MG63 (cell line): ENCODE measurements at regions not wholly inside any gene's neighbourhood (a gene's known extent, or its start where the extent isn't known, plus 50 kb on each side); places are given as distances from the start of the nearest gene placed in this dataset.

ENCODE experiments used
- DNase-seq: peaks from one replicate; pipeline ENCODE4 v3.0.0-alpha.2; 2020
- H3K27me3 ChIP-seq: fragments of 250-450 bp; sonication (Bioruptor Pico); 2 replicates; pipeline ENCODE4 v1.5.1; 2020; ENCODE audit warnings: mild to moderate bottlenecking, moderate library complexity
- H3K36me3 ChIP-seq: fragments of 250-450 bp; sonication (Bioruptor Pico); 2 replicates; pipeline ENCODE4 v1.5.1; 2020; ENCODE audit warnings: mild to moderate bottlenecking, moderate library complexity
- H3K4me3 ChIP-seq: fragments of 250-450 bp; sonication (Bioruptor Pico); 2 replicates; pipeline ENCODE4 v1.5.1; 2020; ENCODE audit warnings: mild to moderate bottlenecking, moderate library complexity
- H3K9me3 ChIP-seq: fragments of 250-450 bp; sonication (Bioruptor Pico); 2 replicates; pipeline ENCODE4 v1.5.1; 2020; ENCODE audit warnings: mild to moderate bottlenecking, moderate library complexity

GRCh38 chr1:59007820-59008598 lies 224.2 kb upstream of the JUN start:
- H3K9me3 ChIP-seq = no peaks in the 10 kb centered on the region
- no peaks in the 10 kb centered on the region for H3K27me3 ChIP-seq
- no peak for DNase-seq
- H3K4me3 ChIP-seq = no peak overlapping the region
- no peaks in the 10 kb centered on the region for H3K36me3 ChIP-seq

GRCh38 chr1:59008599-59009347 lies 224.9 kb upstream of the JUN start:
- no peaks in the 10 kb centered on the region for H3K36me3 ChIP-seq
- H3K27me3 ChIP-seq = no peaks in the 10 kb centered on the region
- no peaks in the 10 kb centered on the region for H3K9me3 ChIP-seq
- DNase-seq = peak; percentile 77
- no peak overlapping the region for H3K4me3 ChIP-seq

- no peak for DNase-seq
- H3K36me3 ChIP-seq = no peaks in the 10 kb centered on the region
- no peak overlapping the region for H3K4me3 ChIP-seq
- H3K27me3 ChIP-seq = no peaks in the 10 kb centered on the region
- no peaks in the 10 kb centered on the region for H3K9me3 ChIP-seq
These were observed 227.8 kb upstream of the JUN start for GRCh38 chr1:59011663-59012062.

GRCh38 chr1:59012378-59012777 lies 228.5 kb upstream of the JUN start:
- H3K27me3 ChIP-seq = no peaks in the 10 kb centered on the region
- DNase-seq = no peak
- H3K4me3 ChIP-seq = no peak overlapping the region
- no peaks in the 10 kb centered on the region for H3K9me3 ChIP-seq
- no peaks in the 10 kb centered on the region for H3K36me3 ChIP-seq

- Histone ChIP-seq H3K27me3 (no peaks in the 10 kb centered on the region), H3K4me3 (no peak overlapping the region), H3K9me3 (no peaks in the 10 kb centered on the region; the same call in 1 of the 2 replicates), H3K36me3 (no peaks in the 10 kb centered on the region)
- DNase-seq = peak; percentile 50
These were observed 229.6 kb upstream of the JUN start for GRCh38 chr1:59013276-59013927.

- H3K36me3 ChIP-seq = no peaks in the 10 kb centered on the region
- no peaks in the 10 kb centered on the region for H3K27me3 ChIP-seq
- H3K9me3 ChIP-seq = no peaks in the 10 kb centered on the region; the same call in 1 of the 2 replicates
- no peak for DNase-seq
- no peak overlapping the region for H3K4me3 ChIP-seq
These were observed 230.1 kb upstream of the JUN start for GRCh38 chr1:59013928-59014279.

GRCh38 chr1:59014827-59015226 lies 231.0 kb upstream of the JUN start:
- Histone ChIP-seq H3K27me3 (no peaks in the 10 kb centered on the region), H3K4me3 (no peak overlapping the region), H3K9me3 (no peaks in the 10 kb centered on the region; the same call in 1 of the 2 replicates), H3K36me3 (no peaks in the 10 kb centered on the region)
- DNase-seq = no peak

- no peak overlapping the region for H3K4me3 ChIP-seq
- no peaks in the 10 kb centered on the region for H3K27me3 ChIP-seq
- no peaks in the 10 kb centered on the region for H3K36me3 ChIP-seq
- peak; percentile 87 for DNase-seq
- no peaks in the 10 kb centered on the region; the same call in 1 of the 2 replicates for H3K9me3 ChIP-seq
These were observed 231.9 kb upstream of the JUN start for GRCh38 chr1:59015708-59016107.

GRCh38 chr1:59016390-59016789 lies 232.5 kb upstream of the JUN start:
- H3K4me3 ChIP-seq = no peak overlapping the region
- DNase-seq = peak; percentile 23

GRCh38 chr1:59017501-59018231 lies 233.8 kb upstream of the JUN start:
- Histone ChIP-seq H3K36me3 (no peaks in the 10 kb centered on the region), H3K9me3 (no peaks in the 10 kb centered on the region; the same call in 1 of the 2 replicates), H3K4me3 (no peak overlapping the region), H3K27me3 (no peaks in the 10 kb centered on the region)
- no peak for DNase-seq

More at GRCh38 chr1:59016390-59016789, 232.5 kb upstream of the JUN start:
- H3K9me3 ChIP-seq = no peaks in the 10 kb centered on the region; the same call in 1 of the 2 replicates
- no peaks in the 10 kb centered on the region for H3K27me3 ChIP-seq
- H3K36me3 ChIP-seq = no peaks in the 10 kb centered on the region

GRCh38 chr1:59018446-59018845 lies 234.6 kb upstream of the JUN start:
- H3K9me3 ChIP-seq = no peaks in the 10 kb centered on the region; the same call in 1 of the 2 replicates
- no peak for DNase-seq

GRCh38 chr1:59018860-59019259 lies 235.0 kb upstream of the JUN start:
- DNase-seq = no peak

More at GRCh38 chr1:59018446-59018845, 234.6 kb upstream of the JUN start:
- no peaks in the 10 kb centered on the region for H3K27me3 ChIP-seq
- H3K36me3 ChIP-seq = no peaks in the 10 kb centered on the region
- no peak overlapping the region for H3K4me3 ChIP-seq

GRCh38 chr1:59020151-59020997 lies 236.5 kb upstream of the JUN start:
- H3K9me3 ChIP-seq = no peaks in the 10 kb centered on the region; the same call in 1 of the 2 replicates
- H3K36me3 ChIP-seq = no peaks in the 10 kb centered on the region
- DNase-seq = peak; percentile 81
- no peaks in the 10 kb centered on the region for H3K27me3 ChIP-seq
- peak overlapping the region; percentile 44 for H3K4me3 ChIP-seq

More at GRCh38 chr1:59018860-59019259, 235.0 kb upstream of the JUN start:
- H3K9me3 ChIP-seq = no peaks in the 10 kb centered on the region; the same call in 1 of the 2 replicates
- no peaks in the 10 kb centered on the region for H3K36me3 ChIP-seq
- H3K27me3 ChIP-seq = no peaks in the 10 kb centered on the region
- no peak overlapping the region for H3K4me3 ChIP-seq

GRCh38 chr1:59022199-59022598 lies 238.4 kb upstream of the JUN start:
- Histone ChIP-seq H3K36me3 (no peaks in the 10 kb centered on the region), H3K27me3 (no peaks in the 10 kb centered on the region), H3K4me3 (no peak overlapping the region), H3K9me3 (no peaks in the 10 kb centered on the region; the same call in 1 of the 2 replicates)
- DNase-seq = no peak

GRCh38 chr1:59022799-59023198 lies 239.0 kb upstream of the JUN start:
- H3K36me3 ChIP-seq = no peaks in the 10 kb centered on the region
- H3K27me3 ChIP-seq = no peaks in the 10 kb centered on the region
- H3K9me3 ChIP-seq = no peaks in the 10 kb centered on the region; the same call in 1 of the 2 replicates

GRCh38 chr1:59025201-59025600 lies 241.4 kb upstream of the JUN start:
- Histone ChIP-seq H3K9me3 (no peaks in the 10 kb centered on the region), H3K4me3 (no peak overlapping the region), H3K27me3 (no peaks in the 10 kb centered on the region), H3K36me3 (no peaks in the 10 kb centered on the region)
- peak; percentile 39 for DNase-seq

More at GRCh38 chr1:59022799-59023198, 239.0 kb upstream of the JUN start:
- no peak for DNase-seq
- no peak overlapping the region for H3K4me3 ChIP-seq
